Erythroblast (primary cell): ENCODE measurements at regions not wholly inside any gene's neighbourhood (a gene's known extent, or its start where the extent isn't known, plus 50 kb on each side); places are given as distances from the start of the nearest gene placed in this dataset.

Experiments used
- GATA1 ChIP-seq: IDR thresholded peaks from 2 replicates; pipeline ENCODE4 v1.6.1; 2011; ENCODE audit warnings: low read depth, mild to moderate bottlenecking, control low read depth, low read length, moderate library complexity
- POLR2A ChIP-seq: IDR thresholded peaks from 2 replicates; pipeline ENCODE4 v1.6.1; 2011; ENCODE audit warnings: mild to moderate bottlenecking, low read length

DNA sequence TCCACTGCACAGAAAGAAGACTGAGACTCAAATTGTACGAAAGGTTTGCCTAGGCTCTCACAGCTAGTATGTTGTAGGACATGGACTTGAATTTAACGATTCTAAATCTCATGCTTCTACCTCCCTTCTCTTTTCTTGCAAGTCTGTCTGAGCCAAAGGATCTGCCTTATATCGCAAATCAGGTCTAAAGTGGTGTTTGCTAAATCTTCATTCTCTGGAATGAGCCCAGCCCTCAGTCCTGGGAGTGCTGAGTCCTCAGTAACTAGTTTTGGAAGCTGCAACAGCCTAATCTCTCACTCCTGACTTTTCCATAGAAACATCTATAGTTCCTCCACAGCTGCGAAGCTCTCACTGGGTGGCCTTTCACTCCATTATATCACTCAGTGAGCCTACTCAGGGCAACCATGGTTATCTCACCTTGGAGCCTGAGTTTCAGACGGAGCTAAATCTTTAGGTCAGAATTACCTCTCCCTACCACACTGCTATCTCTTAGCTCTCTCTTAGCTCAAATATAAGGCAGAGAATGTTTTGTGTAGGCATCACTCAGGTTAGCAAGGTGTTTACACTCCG lies 575.5 kb upstream of the C16orf82 start:
- TF ChIP-seq POLR2A (no peak), GATA1 (no peak)
